NCI-H187 (cell line): ENCODE measurements at regions not wholly inside any gene's neighbourhood (a gene's known extent, or its start where the extent isn't known, plus 50 kb on each side); places are given as distances from the start of the nearest gene placed in this dataset.

Experiments
- DNase-seq, 2 experiments: peaks; one replicate each; lab custom pipeline; 2025; lab: John Stamatoyannopoulos, UW

GRCh38 chr6:104064876-104065275 lies 794.8 kb downstream of the HACE1 start:
- no peak for DNase-seq

GRCh38 chr6:104050455-104050854 lies 809.3 kb downstream of the HACE1 start:
- no peak for DNase-seq

- no peak for DNase-seq
These were observed 813.3 kb downstream of the HACE1 start for GRCh38 chr6:104046426-104046825.

GRCh38 chr6:104031346-104031745 lies 828.4 kb downstream of the HACE1 start:
- no peak for DNase-seq

- no peak for DNase-seq
These were observed 837.6 kb downstream of the HACE1 start for GRCh38 chr6:104022126-104022525.

- no peak for DNase-seq
These were observed 840.5 kb downstream of the HACE1 start for GRCh38 chr6:104019075-104019753.

- DNase-seq: no peak
These were observed 842.0 kb downstream of the HACE1 start for GRCh38 chr6:104017410-104018381.

GRCh38 chr6:104014163-104014959 lies 845.4 kb downstream of the HACE1 start:
- no peak for DNase-seq

- no peak for DNase-seq
These were observed 846.3 kb downstream of the HACE1 start for GRCh38 chr6:104013312-104013971.

- DNase-seq: no peak
These were observed 848.8 kb downstream of the HACE1 start for GRCh38 chr6:104010897-104011296.

- DNase-seq: no peak
These were observed 855.8 kb downstream of the HACE1 start for GRCh38 chr6:104003803-104004516.

- no peak for DNase-seq
These were observed 864.1 kb downstream of the HACE1 start for GRCh38 chr6:103995571-103995970.

- no peak for DNase-seq
These were observed 875.9 kb downstream of the HACE1 start for GRCh38 chr6:103983860-103984259.

- no peak for DNase-seq
These were observed 876.7 kb downstream of the HACE1 start for GRCh38 chr6:103983011-103983410.

GRCh38 chr6:103982574-103982973 lies 877.1 kb downstream of the HACE1 start:
- no peak for DNase-seq

GRCh38 chr6:103979308-103979707 lies 880.4 kb downstream of the HACE1 start:
- no peak for DNase-seq

- no peak for DNase-seq
These were observed 922.3 kb downstream of the HACE1 start for GRCh38 chr6:103937389-103937788.

- peak; percentile 38 to 67 for DNase-seq
These were observed 934.4 kb downstream of the HACE1 start for GRCh38 chr6:103925317-103925716.

- no peak for DNase-seq
These were observed 949.7 kb downstream of the HACE1 start for GRCh38 chr6:103910018-103910417.

- DNase-seq: no peak
These were observed 950.8 kb downstream of the HACE1 start for GRCh38 chr6:103908898-103909297.

- no peak for DNase-seq
These were observed 964.6 kb downstream of the HACE1 start for GRCh38 chr6:103895136-103895535.
